CD8-positive, alpha-beta memory T cell (primary cell): ENCODE measurements at regions not wholly inside any gene's neighbourhood (a gene's known extent, or its start where the extent isn't known, plus 50 kb on each side); places are given as distances from the start of the nearest gene placed in this dataset.

Experiments
- CTCF ChIA-PET: fragments of 350-600 bp; sonication (Branson Sonifier 250); formaldehyde crosslinking; loops from one replicate; lab custom pipeline; 2021; ENCODE audit warnings: antibody characterized with exemption; lab: Charles Lee
- POLR2A ChIA-PET: fragments of 350-600 bp; sonication (Branson Sonifier 250); formaldehyde crosslinking; loops from one replicate; lab custom pipeline; 2021; ENCODE audit warnings: antibody characterized with exemption; lab: Charles Lee
- DNase-seq, 5 donors: peaks; one replicate each; pipeline versions ENCODE4 v3.0.0 to v3.0.0-alpha.2; 2020 to 2022; ENCODE audit warnings: mixed read lengths in 1 of 5
- H3K27ac ChIP-seq: one replicate; pipeline ENCODE4 v1.7.0; 2013; ENCODE audit warnings: low read depth, mild to moderate bottlenecking, low read length, moderate library complexity
- H3K27me3 ChIP-seq: 2 replicates; pipeline ENCODE4 v1.7.0; 2013; ENCODE audit warnings: low read length, mild to moderate bottlenecking; ENCODE audit not compliant: insufficient read depth, poor library complexity, severe bottlenecking
- H3K36me3 ChIP-seq: 2 replicates; pipeline ENCODE4 v1.7.0; 2013; ENCODE audit warnings: mild to moderate bottlenecking, low read length, moderate library complexity; ENCODE audit not compliant: insufficient read depth
- H3K4me1 ChIP-seq: 2 replicates; pipeline ENCODE4 v1.7.0; 2013; ENCODE audit warnings: mild to moderate bottlenecking, low read length, moderate library complexity; ENCODE audit not compliant: insufficient read depth
- H3K4me3 ChIP-seq: 2 replicates; pipeline ENCODE4 v1.7.0; 2013; ENCODE audit warnings: mild to moderate bottlenecking, low read length
- H3K9me3 ChIP-seq: 2 replicates; pipeline ENCODE4 v1.7.0; 2013; ENCODE audit warnings: mild to moderate bottlenecking, low read length
- H3K27ac Mint-ChIP-seq, 8 donors: one replicate each; pipeline ENCODE4 v1.8.0; 2020 to 2021; ENCODE audit warnings: mixed read lengths in 8 of 8, mild to moderate bottlenecking in 6 of 8, inconsistent platforms in 3 of 8, moderate library complexity in 3 of 8
- H3K27me3 Mint-ChIP-seq, 2 donors: one replicate each; pipeline ENCODE4 v1.8.0; 2020 to 2021; ENCODE audit warnings: mixed read lengths in 2 of 2, mild to moderate bottlenecking in 1 of 2, moderate library complexity in 1 of 2
- H3K36me3 Mint-ChIP-seq, 3 donors: one replicate each; pipeline ENCODE4 v1.8.0; 2020 to 2021; ENCODE audit warnings: mixed read lengths in 3 of 3, inconsistent platforms in 1 of 3, mild to moderate bottlenecking in 1 of 3
- H3K4me1 Mint-ChIP-seq, 3 donors: one replicate each; pipeline ENCODE4 v1.8.0; 2020 to 2021; ENCODE audit warnings: mixed read lengths in 3 of 3, inconsistent platforms in 1 of 3, mild to moderate bottlenecking in 1 of 3
- H3K4me3 Mint-ChIP-seq, 7 donors: one replicate each; pipeline ENCODE4 v1.8.0; 2020 to 2021; ENCODE audit warnings: mixed read lengths in 7 of 7, mild to moderate bottlenecking in 6 of 7, moderate library complexity in 4 of 7, inconsistent platforms in 2 of 7
- H3K9me3 Mint-ChIP-seq, 5 donors: one replicate each; pipeline ENCODE4 v1.8.0; 2020 to 2022; ENCODE audit warnings: mixed read lengths in 5 of 5, mild to moderate bottlenecking in 3 of 5, moderate library complexity in 2 of 5, inconsistent platforms in 1 of 5

DNA sequence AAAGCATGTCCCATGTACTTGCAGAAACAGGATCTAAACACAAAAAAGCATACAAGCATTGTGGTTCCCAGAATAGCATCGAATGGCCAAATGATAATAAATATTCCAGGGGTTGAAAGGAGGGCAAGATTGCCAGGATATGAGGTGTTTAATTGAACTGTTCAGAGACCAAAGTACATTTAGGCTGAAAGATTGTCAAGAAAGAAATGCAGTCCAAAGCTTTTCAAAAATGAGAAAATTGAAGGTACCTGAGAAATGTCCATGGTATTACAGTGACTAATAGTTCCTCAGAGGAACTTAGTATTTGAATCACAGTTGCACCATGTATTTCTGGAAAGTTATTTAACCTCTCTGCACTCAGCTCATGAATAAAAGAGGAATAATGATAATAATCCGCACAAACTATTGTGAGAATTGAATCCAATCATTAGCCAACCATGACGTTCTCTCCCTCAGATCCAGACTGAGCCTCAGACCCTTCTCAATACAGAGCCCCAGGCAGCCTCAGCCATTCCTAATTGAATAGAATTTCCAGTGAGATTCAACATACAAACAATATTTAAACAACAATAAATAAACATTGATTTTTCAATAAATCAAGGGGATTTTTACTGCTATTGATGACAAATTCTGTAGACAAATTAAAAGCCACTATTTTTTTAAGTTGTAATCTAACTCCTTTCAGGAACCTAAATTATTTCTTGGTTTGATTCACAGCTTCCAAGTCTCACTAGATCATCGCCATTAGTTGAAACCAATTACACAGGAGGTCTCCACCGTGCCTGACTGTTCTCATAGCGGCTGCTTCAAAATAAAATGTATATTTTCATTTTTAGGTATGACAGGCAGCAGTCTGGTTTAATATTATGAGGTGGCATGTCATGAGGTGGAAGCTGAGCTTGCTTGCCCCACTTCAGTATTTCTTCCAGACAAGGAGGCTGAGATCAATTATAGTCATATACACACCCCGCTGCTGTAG, 144.3 kb upstream of the TENT5A start:
- no peak overlapping the region for H3K4me3 ChIP-seq
- peaks cover 0 to 7% (median 0%) of the 10 kb centered on the region in 5 donors for H3K9me3 Mint-ChIP-seq
- no peak for DNase-seq
- no peaks in the 10 kb centered on the region for H3K9me3 ChIP-seq
- H3K4me1 Mint-ChIP-seq = no peaks in the 10 kb centered on the region
- no peaks in the 10 kb centered on the region for H3K36me3 ChIP-seq
- no peak overlapping the region for H3K27ac Mint-ChIP-seq
- H3K27ac ChIP-seq = no peak overlapping the region
- H3K27me3 ChIP-seq = no peaks in the 10 kb centered on the region
- no peaks in the 10 kb centered on the region for H3K4me1 ChIP-seq
- ChIA-PET POLR2A (no interaction called here), CTCF (no interaction called here)
- H3K36me3 Mint-ChIP-seq = no peaks in the 10 kb centered on the region
- no peak overlapping the region for H3K4me3 Mint-ChIP-seq
- H3K27me3 Mint-ChIP-seq = peaks cover 0 to 3% of the 10 kb centered on the region in 2 donors

DNA sequence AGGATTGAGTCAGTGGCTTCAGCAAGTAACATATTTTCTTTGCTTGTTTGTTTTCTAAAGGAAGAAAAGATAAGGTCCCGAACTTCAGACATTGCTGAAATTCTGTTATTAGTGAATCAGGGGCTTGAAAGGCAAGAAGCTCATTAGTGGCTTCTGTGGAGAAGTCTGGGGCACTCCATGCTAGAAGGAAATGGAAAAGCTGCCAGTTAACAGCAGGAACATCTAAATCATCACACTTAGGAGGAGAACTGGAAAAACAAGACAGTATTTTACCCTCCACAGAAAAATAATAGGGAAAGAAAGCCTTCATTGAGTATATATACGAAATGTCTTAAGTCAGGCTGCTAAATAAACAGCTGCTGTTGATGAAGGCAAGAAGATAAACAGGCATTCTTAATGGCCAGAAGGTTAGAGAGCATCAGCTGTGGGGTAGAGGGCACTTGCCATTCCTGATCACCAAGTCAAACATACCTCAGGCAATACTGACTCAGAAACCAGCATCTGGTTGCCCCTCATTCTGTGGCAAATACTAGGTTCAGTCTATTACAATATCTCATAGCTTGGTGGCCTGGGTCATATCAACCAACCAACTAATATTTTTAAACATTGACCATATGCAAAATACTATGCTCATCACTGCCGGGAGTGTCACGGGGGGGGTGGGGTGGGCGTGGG, 143.2 kb upstream of the TENT5A start:
- H3K4me3 ChIP-seq = no peak overlapping the region
- H3K9me3 Mint-ChIP-seq = peaks cover 0 to 3% (median 0%) of the 10 kb centered on the region in 5 donors
- no peak overlapping the region for H3K27ac ChIP-seq
- no peak overlapping the region for H3K4me3 Mint-ChIP-seq
- H3K27ac Mint-ChIP-seq = no peak overlapping the region
- no peaks in the 10 kb centered on the region for H3K4me1 ChIP-seq
- no peak for DNase-seq
- no peaks in the 10 kb centered on the region for H3K9me3 ChIP-seq
- ChIA-PET CTCF (no interaction called here), POLR2A (no interaction called here)
- peaks cover 0 to 3% of the 10 kb centered on the region in 2 donors for H3K27me3 Mint-ChIP-seq
- H3K36me3 Mint-ChIP-seq = no peaks in the 10 kb centered on the region
- no peaks in the 10 kb centered on the region for H3K27me3 ChIP-seq
- H3K4me1 Mint-ChIP-seq = no peaks in the 10 kb centered on the region
- no peaks in the 10 kb centered on the region for H3K36me3 ChIP-seq

DNA sequence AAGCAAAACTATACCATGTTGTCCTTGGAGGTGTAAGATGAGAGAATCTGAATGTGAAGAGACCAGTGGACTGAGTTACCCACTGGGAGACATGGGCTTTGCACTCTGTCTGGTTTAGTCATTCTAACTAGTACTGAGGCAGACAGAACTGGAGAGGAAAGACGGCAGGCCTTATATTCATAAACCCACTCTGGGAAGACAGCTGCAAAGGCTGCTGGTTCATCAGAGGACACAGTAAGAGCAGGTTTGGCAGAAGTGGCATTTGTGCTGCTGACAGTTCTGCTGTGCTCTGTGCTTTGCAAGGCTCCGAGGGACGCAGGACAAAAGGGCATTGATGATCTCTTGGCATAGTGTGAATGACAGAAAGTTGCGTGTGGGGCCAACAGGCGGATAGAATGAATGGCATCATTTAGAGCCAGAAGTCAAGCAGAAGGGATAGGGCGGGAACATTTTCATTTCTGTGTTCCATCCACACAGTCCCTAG, 142.3 kb upstream of the TENT5A start:
- no peaks in the 10 kb centered on the region for H3K9me3 ChIP-seq
- Mint-ChIP-seq H3K4me3 (no peak overlapping the region), H3K36me3 (no peaks in the 10 kb centered on the region), H3K9me3 (peaks cover 0 to 3% (median 0%) of the 10 kb centered on the region in 5 donors), H3K4me1 (no peaks in the 10 kb centered on the region), H3K27me3 (peaks cover 0 to 3% of the 10 kb centered on the region in 2 donors), H3K27ac (no peak overlapping the region)
- POLR2A ChIA-PET = no interaction called here
- no peak overlapping the region for H3K4me3 ChIP-seq
- DNase-seq = no peak
- no peaks in the 10 kb centered on the region for H3K36me3 ChIP-seq
- no peaks in the 10 kb centered on the region for H3K4me1 ChIP-seq
- H3K27me3 ChIP-seq = no peaks in the 10 kb centered on the region
- H3K27ac ChIP-seq = no peak overlapping the region
- CTCF ChIA-PET = no interaction called here

DNA sequence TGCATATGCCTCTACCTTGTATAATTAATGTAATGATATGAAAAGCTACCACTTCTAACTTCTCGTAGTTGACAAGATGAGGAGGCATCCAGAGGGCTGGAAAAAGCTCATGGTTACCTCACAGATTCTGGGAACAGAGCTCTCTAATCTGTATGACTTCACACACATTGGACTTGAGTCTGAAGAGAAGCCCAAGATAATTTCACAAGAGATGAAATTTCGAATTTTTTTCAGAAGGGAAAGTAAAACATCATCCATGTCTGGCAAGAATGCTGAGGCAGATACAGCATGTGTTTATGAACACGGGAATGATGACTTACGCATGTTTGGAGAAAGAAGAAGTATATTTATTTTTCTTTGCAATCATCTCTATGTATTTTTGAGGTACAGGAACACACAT, 141.8 kb upstream of the TENT5A start:
- CTCF ChIA-PET = no interaction called here
- POLR2A ChIA-PET = no interaction called here

DNA sequence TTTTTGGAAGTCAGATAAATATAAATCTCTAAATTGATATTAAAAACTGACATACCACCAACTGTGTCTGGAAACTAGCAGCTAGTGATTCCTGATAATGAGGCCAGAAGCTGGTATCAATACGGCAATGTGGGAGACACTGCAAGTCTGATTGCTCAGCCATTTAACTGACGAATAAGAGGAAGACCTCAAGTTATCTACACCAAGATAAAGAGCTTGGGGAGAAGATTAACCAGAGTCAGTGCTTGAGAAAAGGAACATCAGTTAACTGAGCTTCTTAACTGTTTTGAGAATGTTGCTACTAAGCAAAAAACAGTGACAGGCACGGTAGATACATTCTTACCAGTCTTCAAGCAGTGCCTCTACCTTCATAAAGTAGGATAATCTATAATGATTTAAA, 140.4 kb upstream of the TENT5A start:
- no peak overlapping the region for H3K27ac Mint-ChIP-seq
- Histone ChIP-seq H3K4me1 (no peaks in the 10 kb centered on the region), H3K9me3 (no peaks in the 10 kb centered on the region), H3K27ac (no peak overlapping the region), H3K27me3 (no peaks in the 10 kb centered on the region), H3K36me3 (no peaks in the 10 kb centered on the region), H3K4me3 (no peak overlapping the region)
- no peaks in the 10 kb centered on the region for H3K4me1 Mint-ChIP-seq
- H3K36me3 Mint-ChIP-seq = no peaks in the 10 kb centered on the region
- peaks cover 0 to 3% of the 10 kb centered on the region in 2 donors for H3K27me3 Mint-ChIP-seq
- DNase-seq = no peak
- H3K4me3 Mint-ChIP-seq = no peak overlapping the region
- CTCF ChIA-PET = no interaction called here
- POLR2A ChIA-PET = no interaction called here
- peaks cover 0 to 3% (median 0%) of the 10 kb centered on the region in 5 donors for H3K9me3 Mint-ChIP-seq

More for the DNA sequence above, 141.8 kb upstream of the TENT5A start:
- Histone ChIP-seq H3K27me3 (no peaks in the 10 kb centered on the region), H3K36me3 (no peaks in the 10 kb centered on the region), H3K9me3 (no peaks in the 10 kb centered on the region), H3K4me1 (no peaks in the 10 kb centered on the region), H3K27ac (no peak overlapping the region), H3K4me3 (no peak overlapping the region)
- H3K9me3 Mint-ChIP-seq = peaks cover 0 to 3% (median 0%) of the 10 kb centered on the region in 5 donors
- DNase-seq = no peak
- no peaks in the 10 kb centered on the region for H3K36me3 Mint-ChIP-seq
- H3K27me3 Mint-ChIP-seq = peaks cover 0 to 3% of the 10 kb centered on the region in 2 donors
- no peak overlapping the region for H3K27ac Mint-ChIP-seq
- no peak overlapping the region for H3K4me3 Mint-ChIP-seq
- H3K4me1 Mint-ChIP-seq = no peaks in the 10 kb centered on the region

DNA sequence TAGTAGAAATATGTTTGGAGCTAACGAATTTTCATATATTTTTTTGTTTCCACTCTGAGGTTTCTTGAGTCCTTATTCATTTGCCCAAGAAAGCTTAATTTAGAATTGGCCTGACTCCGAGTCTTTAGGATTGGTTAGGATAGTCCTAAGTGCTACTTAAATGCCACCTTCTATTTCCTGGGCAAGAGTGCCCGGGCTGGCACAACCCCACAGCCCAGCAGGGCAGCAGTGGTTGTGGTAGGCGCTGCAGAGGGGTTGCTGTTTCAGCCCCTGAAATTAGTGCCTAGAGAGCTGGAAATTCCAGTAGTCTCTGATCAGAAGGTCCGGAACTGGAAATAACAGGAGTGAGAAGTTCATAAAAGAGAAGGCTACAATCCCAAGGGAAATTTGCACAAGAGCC, 139.4 kb upstream of the TENT5A start:
- no peak overlapping the region for H3K4me3 Mint-ChIP-seq
- H3K36me3 Mint-ChIP-seq = no peaks in the 10 kb centered on the region
- Histone ChIP-seq H3K27ac (no peak overlapping the region), H3K27me3 (no peaks in the 10 kb centered on the region), H3K4me1 (no peaks in the 10 kb centered on the region), H3K9me3 (no peaks in the 10 kb centered on the region), H3K4me3 (no peak overlapping the region), H3K36me3 (no peaks in the 10 kb centered on the region)
- CTCF ChIA-PET = no interaction called here
- no peak overlapping the region for H3K27ac Mint-ChIP-seq
- POLR2A ChIA-PET = no interaction called here
- DNase-seq = no peak
- H3K9me3 Mint-ChIP-seq = peaks cover 0 to 3% (median 0%) of the 10 kb centered on the region in 5 donors
- H3K27me3 Mint-ChIP-seq = peaks cover 0 to 2% of the 10 kb centered on the region in 2 donors
- H3K4me1 Mint-ChIP-seq = no peaks in the 10 kb centered on the region

DNA sequence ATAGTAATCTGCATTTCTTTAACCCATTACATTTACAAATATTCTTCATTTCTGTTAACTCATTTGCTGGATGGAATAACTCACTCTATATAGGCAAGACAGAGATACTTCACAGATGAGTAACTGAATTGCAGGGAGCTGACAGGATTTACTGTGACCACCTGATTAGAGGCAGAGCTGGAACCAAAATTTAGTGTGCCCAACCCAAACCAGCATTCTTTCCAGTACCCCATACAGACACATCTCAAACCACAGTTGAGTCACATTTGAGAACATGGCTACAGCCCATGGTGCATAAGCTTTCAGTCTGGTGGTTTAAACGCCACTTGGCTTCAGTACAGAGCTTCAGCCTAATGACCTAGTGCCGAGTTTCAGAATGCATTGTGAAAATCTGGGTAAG, 138.4 kb upstream of the TENT5A start:
- ChIA-PET CTCF (no interaction called here), POLR2A (no interaction called here)
- Mint-ChIP-seq H3K27ac (no peak overlapping the region), H3K9me3 (peaks cover 0 to 3% (median 0%) of the 10 kb centered on the region in 5 donors), H3K4me3 (no peak overlapping the region), H3K27me3 (peaks cover 0 to 2% of the 10 kb centered on the region in 2 donors), H3K4me1 (no peaks in the 10 kb centered on the region), H3K36me3 (no peaks in the 10 kb centered on the region)
- Histone ChIP-seq H3K4me1 (no peaks in the 10 kb centered on the region), H3K36me3 (no peaks in the 10 kb centered on the region), H3K9me3 (no peaks in the 10 kb centered on the region), H3K4me3 (no peak overlapping the region), H3K27me3 (no peaks in the 10 kb centered on the region), H3K27ac (no peak overlapping the region)
- no peak for DNase-seq
